ENCODE measurements at regions not wholly inside any gene's neighbourhood (a gene's known extent, or its start where the extent isn't known, plus 50 kb on each side); places are given as distances from the start of the nearest gene placed in this dataset.

- TF ChIP-seq, protein P1, sequence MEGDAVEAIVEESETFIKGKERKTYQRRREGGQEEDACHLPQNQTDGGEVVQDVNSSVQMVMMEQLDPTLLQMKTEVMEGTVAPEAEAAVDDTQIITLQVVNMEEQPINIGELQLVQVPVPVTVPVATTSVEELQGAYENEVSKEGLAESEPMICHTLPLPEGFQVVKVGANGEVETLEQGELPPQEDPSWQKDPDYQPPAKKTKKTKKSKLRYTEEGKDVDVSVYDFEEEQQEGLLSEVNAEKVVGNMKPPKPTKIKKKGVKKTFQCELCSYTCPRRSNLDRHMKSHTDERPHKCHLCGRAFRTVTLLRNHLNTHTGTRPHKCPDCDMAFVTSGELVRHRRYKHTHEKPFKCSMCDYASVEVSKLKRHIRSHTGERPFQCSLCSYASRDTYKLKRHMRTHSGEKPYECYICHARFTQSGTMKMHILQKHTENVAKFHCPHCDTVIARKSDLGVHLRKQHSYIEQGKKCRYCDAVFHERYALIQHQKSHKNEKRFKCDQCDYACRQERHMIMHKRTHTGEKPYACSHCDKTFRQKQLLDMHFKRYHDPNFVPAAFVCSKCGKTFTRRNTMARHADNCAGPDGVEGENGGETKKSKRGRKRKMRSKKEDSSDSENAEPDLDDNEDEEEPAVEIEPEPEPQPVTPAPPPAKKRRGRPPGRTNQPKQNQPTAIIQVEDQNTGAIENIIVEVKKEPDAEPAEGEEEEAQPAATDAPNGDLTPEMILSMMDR (IDR thresholded peaks at IDR 0.05): no peak
- Histone ChIP-seq H3K9me3 (peaks cover 9% of the 10 kb centered on the region), H3K4me3 (no peak overlapping the region), H3K27ac (no peak overlapping the region), H3K4me1 (no peaks in the 10 kb centered on the region), H3K27me3 (ENCODE audit: low read depth) (no peaks in the 10 kb centered on the region), H3K36me3 (no peaks in the 10 kb centered on the region)
- intact Hi-C loops (cut with DNase I): no loop called here
- ATAC-seq: no peak
- DNase-seq: no peak
Observed at GRCh38 chr3:118226206-118226605, 808.4 kb downstream of the IGSF11 start.

DNA sequence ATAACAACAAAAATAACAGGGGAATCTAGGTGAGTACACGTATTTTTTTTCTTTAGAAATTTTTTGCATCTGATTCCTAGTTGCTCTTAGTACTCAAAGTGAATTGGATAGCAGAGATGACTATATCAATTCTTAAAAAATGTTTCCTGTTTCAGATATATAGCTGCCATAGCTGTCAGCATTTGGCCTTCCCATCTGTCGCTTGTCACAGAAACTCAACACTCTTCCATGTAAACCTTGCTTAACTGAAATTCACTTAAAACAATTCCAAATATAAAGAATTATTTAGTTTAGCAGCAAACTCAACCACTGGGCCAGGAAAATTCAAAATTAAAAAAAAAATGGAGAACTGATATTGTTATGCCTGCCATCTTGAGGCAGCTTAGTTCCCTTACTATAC, 807.5 kb downstream of the IGSF11 start:
- Histone ChIP-seq H3K4me3 (no peak overlapping the region), H3K36me3 (no peaks in the 10 kb centered on the region), H3K27me3 (ENCODE audit: low read depth) (no peaks in the 10 kb centered on the region), H3K4me1 (no peaks in the 10 kb centered on the region), H3K27ac (no peak overlapping the region), H3K9me3 (peaks cover 3% of the 10 kb centered on the region)
- DNase-seq (no peak), ATAC-seq (no peak)
- intact Hi-C loops (cut with DNase I): no loop called here
- TF ChIP-seq, protein P1 (IDR thresholded peaks at IDR 0.05): no peak

GRCh38 chr3:118228151-118228550, 806.5 kb downstream of the IGSF11 start:
- Histone ChIP-seq H3K9me3 (no peaks in the 10 kb centered on the region), H3K4me1 (no peaks in the 10 kb centered on the region), H3K4me3 (no peak overlapping the region), H3K36me3 (no peaks in the 10 kb centered on the region), H3K27ac (no peak overlapping the region), H3K27me3 (ENCODE audit: low read depth) (no peaks in the 10 kb centered on the region)
- TF ChIP-seq, protein P1 (IDR thresholded peaks at IDR 0.05): no peak
- no peak for ATAC-seq
- DNase-seq: no peak
- intact Hi-C loops (cut with DNase I): no loop called here

DNA sequence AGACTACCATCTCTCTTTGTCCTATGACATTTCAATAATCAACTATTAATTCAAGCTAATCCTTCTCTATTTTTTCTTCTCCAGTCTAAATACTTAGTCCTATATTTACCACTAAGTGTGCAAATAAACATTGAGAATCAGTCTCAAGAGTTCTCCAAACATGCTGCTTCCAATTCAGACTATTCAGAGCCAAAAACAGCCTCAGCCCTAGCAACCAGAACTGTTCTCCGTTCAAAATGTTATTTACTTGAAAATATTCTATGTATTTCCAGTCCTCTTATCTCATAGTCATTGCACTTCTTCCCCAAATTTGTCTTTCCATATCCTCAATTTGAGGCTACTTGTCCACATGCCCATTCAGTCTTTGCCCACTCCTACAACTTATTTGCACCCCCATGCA, 805.5 kb downstream of the IGSF11 start:
- ATAC-seq: no peak
- Histone ChIP-seq H3K4me1 (no peaks in the 10 kb centered on the region), H3K27ac (no peak overlapping the region), H3K4me3 (no peak overlapping the region), H3K27me3 (ENCODE audit: low read depth) (no peaks in the 10 kb centered on the region), H3K9me3 (no peaks in the 10 kb centered on the region), H3K36me3 (no peaks in the 10 kb centered on the region)
- no peak for DNase-seq
- TF ChIP-seq, protein P1 (IDR thresholded peaks at IDR 0.05): no peak
- intact Hi-C loops (cut with DNase I): no loop called here

DNA sequence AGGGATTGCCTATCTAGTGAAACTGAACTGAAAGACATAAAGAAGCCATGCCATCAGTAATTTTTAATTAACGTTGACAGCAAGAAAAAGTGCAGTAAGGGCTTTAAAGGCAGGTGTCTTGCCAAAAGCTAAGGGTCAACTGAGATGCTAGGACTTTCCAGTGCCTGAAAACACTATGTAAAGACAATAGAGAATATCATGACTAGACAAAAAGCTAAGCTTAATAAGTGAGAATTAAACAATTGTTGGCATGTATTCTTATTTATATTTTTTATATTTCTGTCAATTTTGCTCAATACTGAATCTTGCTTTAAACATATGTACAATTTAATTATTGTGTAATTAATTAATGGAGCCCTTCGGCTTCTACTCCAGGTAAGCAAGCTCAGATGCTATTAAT, 803.1 kb downstream of the IGSF11 start:
- Histone ChIP-seq H3K4me3 (no peak overlapping the region), H3K27me3 (ENCODE audit: low read depth) (no peaks in the 10 kb centered on the region), H3K27ac (no peak overlapping the region), H3K9me3 (no peaks in the 10 kb centered on the region), H3K4me1 (no peaks in the 10 kb centered on the region), H3K36me3 (no peaks in the 10 kb centered on the region)
- DNase-seq (no peak), ATAC-seq (no peak)
- intact Hi-C loops (cut with DNase I): no loop called here
- TF ChIP-seq, protein P1 (IDR thresholded peaks at IDR 0.05): no peak

DNA sequence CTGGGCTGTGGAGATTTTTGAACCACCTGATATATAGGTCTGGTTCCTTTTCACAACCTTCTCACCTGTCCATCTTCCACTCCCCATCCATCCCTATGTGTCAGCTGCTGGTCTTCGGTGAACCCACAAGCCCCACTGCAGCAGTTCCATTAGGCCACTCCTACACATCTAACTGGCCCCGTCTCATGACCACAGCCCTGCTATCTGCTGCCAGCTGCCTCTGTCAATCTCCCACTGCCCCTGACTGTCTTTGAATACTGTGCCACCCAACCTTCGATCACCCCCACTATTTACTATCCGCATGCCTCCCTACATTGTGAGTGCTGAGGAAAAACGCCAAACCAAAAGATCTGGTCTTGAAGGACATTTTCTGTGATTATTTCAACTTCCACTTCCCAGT, 795.4 kb downstream of the IGSF11 start:
- no peak for ATAC-seq
- intact Hi-C loops (cut with DNase I): no loop called here
- H3K27me3 ChIP-seq (ENCODE audit: low read depth): no peaks in the 10 kb centered on the region
- H3K4me3 ChIP-seq: no peak overlapping the region
- no peaks in the 10 kb centered on the region for H3K36me3 ChIP-seq
- H3K27ac ChIP-seq: no peak overlapping the region
- DNase-seq: no peak
- no peaks in the 10 kb centered on the region for H3K4me1 ChIP-seq
- no peaks in the 10 kb centered on the region for H3K9me3 ChIP-seq
- TF ChIP-seq, protein P1 (IDR thresholded peaks at IDR 0.05): no peak

All from lower lobe of right lung (tissue), 2 donors.